ENCODE measurements at regions not wholly inside any gene's neighbourhood (a gene's known extent, or its start where the extent isn't known, plus 50 kb on each side); places are given as distances from the start of the nearest gene placed in this dataset.

- TF ChIP-seq CTCF (conservative IDR thresholded peaks at IDR 0.05; ENCODE audit: low read length) (no peak), EZH2phosphoT487 (IDR thresholded peaks at IDR 0.05; ENCODE audit: borderline replicate concordance, low read depth, low read length) (no peak)
Measured at GRCh38 chr16:13629704-13630103, 290.2 kb upstream of the ERCC4 start.

Data from OCI-LY7 (cell line).